Sigmoid colon (tissue), 6 donors: ENCODE measurements at regions not wholly inside any gene's neighbourhood (a gene's known extent, or its start where the extent isn't known, plus 50 kb on each side); places are given as distances from the start of the nearest gene placed in this dataset.

Experiments
- DNase-seq: peaks from one replicate; pipeline ENCODE4 v3.0.0-alpha.2; 2019
- H3K27ac ChIP-seq, 4 donors: fragments of 200-600 bp; sonication (generic); one replicate each; pipeline ENCODE4 v1.5.1; 2016 to 2019; ENCODE audit warnings: mild to moderate bottlenecking in 1 of 4
- H3K27me3 ChIP-seq, 3 donors: fragments of 200-600 bp; sonication (generic); one replicate each; pipeline ENCODE4 v1.5.1; 2019; ENCODE audit warnings: mild to moderate bottlenecking in 1 of 3
- H3K36me3 ChIP-seq, 4 donors: fragments of 200-600 bp; sonication (generic); one replicate each; pipeline ENCODE4 v1.5.1; 2016 to 2019
- H3K4me1 ChIP-seq, 4 donors: fragments of 200-600 bp; sonication (generic); one replicate each; pipeline ENCODE4 v1.5.1; 2017 to 2019
- H3K4me3 ChIP-seq, 4 donors: fragments of 200-600 bp; sonication (generic); one replicate each; pipeline ENCODE4 v1.5.1; 2017 to 2019; ENCODE audit warnings: mild to moderate bottlenecking in 2 of 4, moderate library complexity in 1 of 4
- H3K9me3 ChIP-seq, 4 donors: fragments of 200-600 bp in 3 of 4; sonication (generic) in 3 of 4; one replicate each; pipeline versions ENCODE4 v1.5.1 to v1.6.1; 2013 to 2019
- CTCF ChIP-seq, 4 experiments: fragments of 450-650 bp in 3 of 4; fragments of 200-600 bp in 1 of 4; IDR thresholded peaks; one replicate each; pipeline ENCODE4 v1.5.1; 2016 to 2019; ENCODE audit warnings: antibody characterized with exemption in 4 of 4, mild to moderate bottlenecking in 3 of 4, moderate library complexity in 2 of 4
- EP300 ChIP-seq, 4 donors: sonication (generic); formaldehyde crosslinking; IDR thresholded peaks; one replicate each; pipeline ENCODE4 v1.6.1; 2017; ENCODE audit warnings: antibody characterized with exemption in 4 of 4
- POLR2A ChIP-seq, 2 donors: fragments of 450-650 bp; IDR thresholded peaks; one replicate each; pipeline ENCODE4 v1.6.1; 2016; ENCODE audit warnings: antibody characterized with exemption in 2 of 2, mild to moderate bottlenecking in 2 of 2, moderate library complexity in 2 of 2
- POLR2AphosphoS5 ChIP-seq, 4 donors: sonication (generic); formaldehyde crosslinking; IDR thresholded peaks; one replicate each; pipeline ENCODE4 v1.6.1; 2017; ENCODE audit warnings: antibody characterized with exemption in 4 of 4
- WGBS, 2 donors: extraction: QIAGEN DNeasy Blood & Tissue Kit; methylation state at CpG; one replicate each; pipeline ENCODE4 v1.1.7; 2013; 5-methylcytosine and 5-hydroxymethylcytosine counted together
- intact Hi-C: fragments of 100-400 bp; cut with DNase I; formaldehyde crosslinking; loops from one replicate; pipeline ENCODE4 v1.15.1; 2023
- donor health status: healthy with polysubstance abuse.
- donor health status: healthy.

DNA sequence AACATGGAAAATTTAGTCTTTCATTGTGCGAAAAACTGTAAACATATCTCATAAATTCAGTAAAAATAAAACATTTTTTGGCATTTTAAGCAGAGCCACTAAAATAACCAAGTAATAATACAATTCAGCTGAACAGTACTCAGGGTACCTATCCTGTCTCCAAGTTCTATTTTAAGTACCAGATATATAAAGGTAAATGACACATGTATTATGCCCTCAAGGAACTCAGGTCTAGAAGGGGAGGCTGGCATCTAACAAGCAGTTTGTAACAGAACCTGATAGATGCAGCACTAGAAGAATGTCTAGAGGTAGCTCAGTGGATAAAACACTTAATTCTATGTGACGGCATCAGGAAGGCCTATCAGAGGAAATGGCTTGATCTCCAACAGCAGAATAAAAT is 112.2 kb downstream of the CRPPA start:
- Histone ChIP-seq H3K4me1 (no peaks in the 10 kb centered on the region), H3K9me3 (no peaks in the 10 kb centered on the region), H3K27ac (no peak overlapping the region), H3K27me3 (no peaks in the 10 kb centered on the region), H3K4me3 (no peak overlapping the region), H3K36me3 (no peaks in the 10 kb centered on the region)
- no peak for DNase-seq
- WGBS, 2 donors = 95 to 97% methylated on average over 2 of the region's 2 CpGs
- intact Hi-C loops = no loop called here
- no peak for TF ChIP-seq EP300 (IDR thresholded peaks at IDR 0.05)
- TF ChIP-seq POLR2A (IDR thresholded peaks at IDR 0.05) = no peak
- TF ChIP-seq POLR2AphosphoS5 (IDR thresholded peaks at IDR 0.05) = no peak
- TF ChIP-seq CTCF (IDR thresholded peaks at IDR 0.05) = no peak

GRCh38 chr7:16301291-16301690 is 120.0 kb downstream of the CRPPA start:
- WGBS, 2 donors = 79 to 83% methylated on average over 4 of the region's 4 CpGs
- no peak overlapping the region for H3K4me3 ChIP-seq
- DNase-seq = no peak
- intact Hi-C loops = no loop called here
- H3K27me3 ChIP-seq = no peaks in the 10 kb centered on the region
- no peaks in the 10 kb centered on the region for H3K36me3 ChIP-seq
- H3K9me3 ChIP-seq = no peaks in the 10 kb centered on the region
- H3K4me1 ChIP-seq = peaks cover 0 to 5% (median 0%) of the 10 kb centered on the region in 4 donors
- H3K27ac ChIP-seq = no peak overlapping the region
- TF ChIP-seq POLR2AphosphoS5 (IDR thresholded peaks at IDR 0.05) (no peak), CTCF (IDR thresholded peaks at IDR 0.05) (no peak), POLR2A (IDR thresholded peaks at IDR 0.05) (no peak), EP300 (IDR thresholded peaks at IDR 0.05) (no peak)

DNA sequence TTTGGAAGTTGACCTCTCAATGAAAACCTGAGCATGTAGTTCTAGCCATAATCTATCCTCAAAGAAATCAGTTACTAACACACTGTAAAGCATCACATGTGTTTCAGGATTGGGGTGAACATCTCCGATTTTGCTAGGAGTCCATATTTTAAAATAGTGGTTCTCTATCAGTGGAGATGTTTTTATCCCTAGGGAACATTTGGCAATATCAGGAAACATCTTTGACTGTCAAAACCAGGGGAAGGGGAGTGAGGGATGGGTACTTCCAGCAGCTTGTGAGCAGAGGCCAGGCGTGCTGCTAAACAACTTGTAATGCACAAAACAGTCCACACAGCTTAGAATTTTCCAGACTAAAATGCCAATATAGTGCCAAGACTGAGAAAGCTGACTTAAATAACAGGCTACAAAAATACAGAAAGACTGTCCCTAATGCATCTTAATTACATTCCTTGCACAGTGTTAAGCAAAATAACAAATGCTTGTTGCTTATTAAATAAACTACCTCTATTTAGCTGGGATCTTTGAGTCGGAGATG is 120.9 kb downstream of the CRPPA start:
- no peak overlapping the region for H3K27ac ChIP-seq
- no peaks in the 10 kb centered on the region for H3K9me3 ChIP-seq
- no peaks in the 10 kb centered on the region for H3K36me3 ChIP-seq
- no peak for TF ChIP-seq POLR2AphosphoS5 (IDR thresholded peaks at IDR 0.05)
- TF ChIP-seq CTCF (IDR thresholded peaks at IDR 0.05) = no peak
- TF ChIP-seq EP300 (IDR thresholded peaks at IDR 0.05) = no peak
- no peak for TF ChIP-seq POLR2A (IDR thresholded peaks at IDR 0.05)
- peaks cover 0 to 8% (median 0%) of the 10 kb centered on the region in 4 donors for H3K4me1 ChIP-seq
- intact Hi-C loops = no loop called here
- DNase-seq = no peak
- no peak overlapping the region for H3K4me3 ChIP-seq
- no peaks in the 10 kb centered on the region for H3K27me3 ChIP-seq
- WGBS, 2 donors = 78 to 88% methylated on average over 3 of the region's 3 CpGs

GRCh38 chr7:16299853-16300252 is 121.5 kb downstream of the CRPPA start:
- no peak for TF ChIP-seq POLR2A (IDR thresholded peaks at IDR 0.05)
- no peak for TF ChIP-seq EP300 (IDR thresholded peaks at IDR 0.05)
- no peak for TF ChIP-seq POLR2AphosphoS5 (IDR thresholded peaks at IDR 0.05)
- TF ChIP-seq CTCF (IDR thresholded peaks at IDR 0.05) = no peak

DNA sequence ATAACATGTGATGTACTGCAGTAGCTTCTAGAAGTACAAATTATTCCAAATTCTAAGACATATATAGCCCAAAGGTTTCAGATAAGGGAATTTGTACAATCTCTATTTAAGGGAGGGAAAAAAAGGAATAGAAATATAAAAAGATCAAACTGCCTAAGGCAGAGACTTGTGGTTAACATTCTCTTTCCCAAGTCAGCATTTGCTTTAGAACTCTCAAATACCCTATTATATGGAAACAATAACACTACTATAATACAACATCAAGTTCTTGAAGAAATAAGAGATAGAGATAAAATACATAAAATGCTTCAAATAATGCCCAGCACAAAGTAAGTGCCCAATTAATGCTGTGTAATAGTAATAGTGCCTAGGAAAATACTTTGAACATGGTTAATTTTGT is 123.1 kb downstream of the CRPPA start:
- no peaks in the 10 kb centered on the region for H3K27me3 ChIP-seq
- no peaks in the 10 kb centered on the region for H3K36me3 ChIP-seq
- TF ChIP-seq POLR2A (IDR thresholded peaks at IDR 0.05) = no peak
- TF ChIP-seq EP300 (IDR thresholded peaks at IDR 0.05) = no peak
- TF ChIP-seq CTCF (IDR thresholded peaks at IDR 0.05) = no peak
- no peak for TF ChIP-seq POLR2AphosphoS5 (IDR thresholded peaks at IDR 0.05)
- peaks cover 0 to 9% (median 0%) of the 10 kb centered on the region in 4 donors for H3K4me1 ChIP-seq
- no peak overlapping the region for H3K27ac ChIP-seq
- no peak overlapping the region for H3K4me3 ChIP-seq
- intact Hi-C loops = no loop called here
- DNase-seq = no peak
- H3K9me3 ChIP-seq = no peaks in the 10 kb centered on the region

More at GRCh38 chr7:16299853-16300252, 121.5 kb downstream of the CRPPA start:
- 32 to 60% methylated on average over 5 of the region's 5 CpGs for WGBS, 2 donors
- DNase-seq = no peak
- no peaks in the 10 kb centered on the region for H3K36me3 ChIP-seq
- H3K27me3 ChIP-seq = no peaks in the 10 kb centered on the region
- no peak overlapping the region for H3K4me3 ChIP-seq
- intact Hi-C loops = no loop called here
- no peak overlapping the region for H3K27ac ChIP-seq
- H3K4me1 ChIP-seq = peaks cover 0 to 9% (median 0%) of the 10 kb centered on the region in 4 donors
- no peaks in the 10 kb centered on the region for H3K9me3 ChIP-seq
